ACC112 (cell line): ENCODE measurements at regions not wholly inside any gene's neighbourhood (a gene's known extent, or its start where the extent isn't known, plus 50 kb on each side); places are given as distances from the start of the nearest gene placed in this dataset.

ENCODE experiments used
- H2AFZ ChIP-seq: fragments of 200-600 bp; sonication (generic); one replicate; pipeline ENCODE4 v1.6.0; 2017; ENCODE audit warnings: antibody characterized with exemption, low read length; ENCODE audit not compliant: unreplicated experiment
- H3K27ac ChIP-seq: fragments of 200-600 bp; sonication (generic); 2 replicates; pipeline ENCODE4 v1.5.1; 2014; ENCODE audit warnings: low read depth, mild to moderate bottlenecking, antibody characterized with exemption, low read length, moderate library complexity
- H3K27me3 ChIP-seq: fragments of 200-600 bp; sonication (generic); 2 replicates; pipeline ENCODE4 v1.6.1; 2014; ENCODE audit warnings: mild to moderate bottlenecking, antibody characterized with exemption, low read length, moderate library complexity, mixed read lengths; ENCODE audit not compliant: insufficient read depth
- H3K36me3 ChIP-seq: fragments of 200-600 bp; sonication (generic); 2 replicates; pipeline ENCODE4 v1.6.1; 2016; ENCODE audit warnings: mild to moderate bottlenecking, antibody characterized with exemption, low read length, moderate library complexity, mixed read lengths; ENCODE audit not compliant: insufficient read depth
- H3K4me1 ChIP-seq: fragments of 200-600 bp; sonication (generic); one replicate; pipeline ENCODE4 v1.6.1; 2016; ENCODE audit warnings: low read length, mixed read lengths; ENCODE audit not compliant: insufficient read depth, unreplicated experiment, control insufficient read depth
- H3K4me3 ChIP-seq: fragments of 200-600 bp; sonication (generic); 2 replicates; pipeline ENCODE4 v1.5.1; 2014; ENCODE audit warnings: mild to moderate bottlenecking, low read depth, low read length
- H3K79me2 ChIP-seq: fragments of 200-600 bp; sonication (generic); one replicate; pipeline ENCODE4 v1.6.0; 2016; ENCODE audit warnings: low read length; ENCODE audit not compliant: control insufficient read depth, unreplicated experiment, insufficient read depth

DNA sequence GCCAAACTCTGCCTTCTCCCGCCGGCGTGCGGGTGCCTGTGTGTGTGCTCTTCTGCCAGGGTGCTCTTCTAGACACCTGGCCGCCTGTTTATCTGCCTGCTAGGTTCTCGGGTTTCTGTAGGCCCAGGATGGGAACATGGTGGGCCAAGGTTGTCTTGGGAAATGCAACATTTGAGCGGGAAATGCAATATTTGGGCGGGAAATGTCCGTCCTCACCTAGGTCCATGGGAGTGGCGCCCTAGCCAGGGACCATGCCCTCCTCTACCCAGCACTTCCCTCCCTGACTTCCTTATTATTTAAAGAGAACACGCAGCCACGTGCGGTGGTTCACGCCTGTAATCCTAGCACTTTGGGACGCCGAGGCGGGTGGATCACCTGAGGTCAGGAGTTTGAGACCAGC, 392.6 kb downstream of the FAT4 start:
- H3K4me3 ChIP-seq, result no peak overlapping the region
- H3K4me1 ChIP-seq, result peaks cover 28% of the 10 kb centered on the region
- no peaks in the 10 kb centered on the region for H3K27me3 ChIP-seq
- no peak overlapping the region for H3K27ac ChIP-seq
- no peaks in the 10 kb centered on the region for H3K36me3 ChIP-seq
- H2AFZ ChIP-seq, result no peak overlapping the region
- no peaks in the 10 kb centered on the region for H3K79me2 ChIP-seq

DNA sequence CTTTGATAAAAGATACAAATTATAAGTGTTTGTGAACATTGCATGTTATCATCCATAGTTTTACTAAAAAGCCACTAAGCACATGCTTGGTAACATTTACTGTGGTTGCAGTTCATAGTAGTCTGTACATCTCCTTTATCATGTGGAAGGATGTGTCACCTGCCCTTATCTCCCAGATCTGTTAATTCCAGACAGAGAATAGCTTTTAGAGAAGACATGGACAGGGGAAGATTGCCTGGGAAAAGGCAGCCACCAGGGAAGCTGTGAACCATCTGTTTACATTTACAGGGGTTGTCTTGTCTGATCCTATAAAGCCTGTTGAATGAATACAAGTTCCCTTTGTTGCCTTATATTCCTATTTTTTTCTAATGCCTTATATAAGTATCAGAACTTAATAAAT, 396.0 kb downstream of the FAT4 start:
- Histone ChIP-seq H3K4me3 (no peak overlapping the region), H3K4me1 (peaks cover 5% of the 10 kb centered on the region), H3K27me3 (no peaks in the 10 kb centered on the region), H2AFZ (no peak overlapping the region), H3K79me2 (no peaks in the 10 kb centered on the region), H3K27ac (no peak overlapping the region), H3K36me3 (no peaks in the 10 kb centered on the region)

DNA sequence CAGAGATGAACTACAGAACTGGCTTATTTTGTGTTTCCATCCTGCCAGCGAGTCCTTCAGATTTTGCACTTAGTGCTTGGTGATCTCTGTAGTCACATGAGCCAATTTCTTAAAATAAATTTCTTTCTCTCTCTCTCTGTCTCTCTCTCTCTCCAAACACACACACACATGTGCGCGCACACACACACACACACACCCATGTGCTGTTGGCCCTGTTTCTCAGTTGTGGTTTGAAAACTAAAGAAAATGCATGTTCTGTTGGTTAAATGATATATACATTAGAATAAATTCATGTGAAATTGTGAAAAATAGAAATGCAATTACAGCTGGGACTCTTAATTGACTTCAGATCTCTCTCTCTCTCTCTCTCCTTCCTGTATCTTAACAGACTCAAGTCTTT, 399.3 kb downstream of the FAT4 start:
- peaks cover 3% of the 10 kb centered on the region for H3K4me1 ChIP-seq
- no peak overlapping the region for H3K4me3 ChIP-seq
- no peaks in the 10 kb centered on the region for H3K27me3 ChIP-seq
- no peak overlapping the region for H3K27ac ChIP-seq
- H3K36me3 ChIP-seq, result no peaks in the 10 kb centered on the region
- no peaks in the 10 kb centered on the region for H3K79me2 ChIP-seq
- H2AFZ ChIP-seq, result no peak overlapping the region

DNA sequence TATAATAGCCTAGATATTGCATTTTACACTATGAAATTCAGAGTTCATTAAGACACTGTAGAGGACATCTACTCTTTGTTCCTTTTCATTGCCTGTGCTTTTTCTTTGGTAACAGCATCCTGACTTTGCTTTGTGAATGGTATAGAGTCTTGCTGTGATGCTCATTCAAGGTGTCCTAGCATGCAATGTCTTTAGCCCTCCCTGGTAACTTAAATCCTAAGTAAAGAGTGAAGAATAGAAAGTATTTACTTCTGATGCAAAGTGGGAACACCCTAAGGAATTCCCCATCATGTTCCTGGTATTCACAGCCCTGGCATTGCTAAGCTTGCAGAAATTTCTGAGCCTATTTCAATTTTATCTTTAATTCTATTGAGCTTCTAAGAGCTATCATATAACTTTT, 400.1 kb downstream of the FAT4 start:
- Histone ChIP-seq H2AFZ (no peak overlapping the region), H3K27me3 (no peaks in the 10 kb centered on the region), H3K4me1 (peaks cover 5% of the 10 kb centered on the region), H3K79me2 (no peaks in the 10 kb centered on the region), H3K4me3 (no peak overlapping the region), H3K36me3 (no peaks in the 10 kb centered on the region), H3K27ac (no peak overlapping the region)

DNA sequence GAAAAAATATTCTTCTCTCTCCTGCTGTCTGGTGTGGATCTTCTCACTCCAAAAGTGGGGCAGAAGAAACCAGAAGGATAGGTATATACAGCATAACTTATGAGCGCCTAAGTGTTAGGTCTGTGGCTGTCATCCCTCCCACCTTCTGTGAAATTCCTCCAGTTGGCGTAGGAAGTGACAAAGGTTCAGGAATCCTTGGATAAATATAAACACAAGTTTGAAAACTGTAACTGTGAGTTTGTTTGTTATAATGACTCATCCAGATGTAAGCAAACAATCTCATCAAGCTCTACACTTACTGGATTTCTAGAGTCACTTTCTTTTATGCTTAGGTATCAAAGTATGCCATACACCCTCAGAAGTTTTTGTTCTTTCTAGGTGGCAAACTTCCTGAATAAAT, 405.2 kb downstream of the FAT4 start:
- no peak overlapping the region for H2AFZ ChIP-seq
- no peak overlapping the region for H3K27ac ChIP-seq
- no peaks in the 10 kb centered on the region for H3K36me3 ChIP-seq
- H3K79me2 ChIP-seq, result no peaks in the 10 kb centered on the region
- H3K27me3 ChIP-seq, result no peaks in the 10 kb centered on the region
- H3K4me1 ChIP-seq, result peaks cover 12% of the 10 kb centered on the region
- no peak overlapping the region for H3K4me3 ChIP-seq

DNA sequence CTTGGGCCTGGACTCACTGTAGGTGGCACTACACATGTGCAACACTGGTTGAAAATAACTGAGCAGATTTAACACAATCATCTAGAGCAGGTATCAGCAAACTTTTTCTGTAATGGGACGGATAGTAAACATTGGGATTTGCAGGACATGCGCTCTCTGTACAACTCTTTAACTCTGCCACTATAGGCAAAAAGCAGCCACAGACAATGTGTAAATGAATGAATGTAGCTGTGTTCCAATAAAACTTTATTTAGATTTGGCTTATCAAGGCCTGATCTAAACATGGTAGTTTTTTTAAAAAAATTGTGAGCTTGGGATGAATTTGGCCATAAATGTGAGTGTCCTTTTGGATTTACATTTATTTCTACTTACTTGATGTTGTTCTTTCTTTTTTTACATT, 407.3 kb downstream of the FAT4 start:
- peaks cover 12% of the 10 kb centered on the region for H3K4me1 ChIP-seq
- no peaks in the 10 kb centered on the region for H3K79me2 ChIP-seq
- H3K27ac ChIP-seq, result no peak overlapping the region

DNA sequence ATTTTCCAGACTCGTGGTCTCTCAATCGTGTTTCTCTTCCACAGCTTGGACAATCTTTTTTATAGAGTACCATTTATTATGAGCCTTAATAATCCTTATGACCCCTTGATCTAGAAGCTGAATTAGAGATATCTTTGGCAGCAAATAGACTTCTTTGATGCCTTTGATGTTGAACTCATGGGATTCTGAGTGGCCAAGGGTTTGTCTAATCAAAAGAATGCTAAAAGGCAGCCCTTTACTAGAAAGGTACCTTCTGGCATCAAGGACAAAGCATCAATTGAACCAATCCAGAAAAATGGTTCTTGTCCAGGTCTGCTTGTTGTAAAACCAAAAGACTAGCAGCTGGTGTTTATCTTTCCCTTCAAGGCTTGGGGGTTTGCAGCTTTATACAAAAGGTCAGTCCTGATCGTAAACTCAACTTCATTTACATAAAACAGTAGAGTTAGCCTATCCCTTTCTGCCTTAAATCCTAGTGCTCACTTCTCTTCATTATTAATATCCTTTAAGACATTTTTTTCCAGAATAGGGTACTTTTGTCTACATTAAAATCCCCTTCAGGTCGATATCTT, 411.3 kb downstream of the FAT4 start:
- Histone ChIP-seq H3K27me3 (no peaks in the 10 kb centered on the region), H3K79me2 (no peaks in the 10 kb centered on the region), H2AFZ (no peak overlapping the region), H3K36me3 (no peaks in the 10 kb centered on the region), H3K27ac (no peak overlapping the region), H3K4me1 (peaks cover 27% of the 10 kb centered on the region), H3K4me3 (no peak overlapping the region)

More for the DNA sequence above, 407.3 kb downstream of the FAT4 start:
- Histone ChIP-seq H3K36me3 (no peaks in the 10 kb centered on the region), H2AFZ (no peak overlapping the region), H3K27me3 (no peaks in the 10 kb centered on the region), H3K4me3 (no peak overlapping the region)

DNA sequence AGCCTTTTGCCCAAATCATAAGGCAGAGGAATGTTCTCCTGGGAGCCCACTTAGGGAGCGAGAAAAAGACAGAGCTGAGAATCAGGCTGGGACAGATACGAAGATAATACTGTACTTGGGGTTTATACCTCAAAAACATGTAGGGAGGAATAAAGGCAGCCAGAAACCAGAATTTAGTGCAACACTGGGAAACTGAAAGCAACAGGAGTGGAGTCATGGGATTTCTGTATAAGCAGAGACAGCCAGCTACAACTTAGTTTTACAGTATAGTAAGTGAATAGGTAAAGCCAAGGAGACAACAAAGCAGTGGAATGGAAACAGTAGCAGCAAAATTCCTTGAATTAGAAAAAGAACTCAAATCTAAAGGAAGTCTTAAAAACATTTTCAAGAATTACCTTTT, 413.2 kb downstream of the FAT4 start:
- H3K36me3 ChIP-seq, result no peaks in the 10 kb centered on the region
- no peaks in the 10 kb centered on the region for H3K79me2 ChIP-seq
- H3K4me3 ChIP-seq, result peak overlapping the region; percentile 6; the same call in 1 of the 2 replicates
- peak overlapping the region; percentile 87 for H2AFZ ChIP-seq
- peak overlapping the region; percentile 58 for H3K27ac ChIP-seq
- peaks cover 27% of the 10 kb centered on the region for H3K4me1 ChIP-seq
- H3K27me3 ChIP-seq, result no peaks in the 10 kb centered on the region

DNA sequence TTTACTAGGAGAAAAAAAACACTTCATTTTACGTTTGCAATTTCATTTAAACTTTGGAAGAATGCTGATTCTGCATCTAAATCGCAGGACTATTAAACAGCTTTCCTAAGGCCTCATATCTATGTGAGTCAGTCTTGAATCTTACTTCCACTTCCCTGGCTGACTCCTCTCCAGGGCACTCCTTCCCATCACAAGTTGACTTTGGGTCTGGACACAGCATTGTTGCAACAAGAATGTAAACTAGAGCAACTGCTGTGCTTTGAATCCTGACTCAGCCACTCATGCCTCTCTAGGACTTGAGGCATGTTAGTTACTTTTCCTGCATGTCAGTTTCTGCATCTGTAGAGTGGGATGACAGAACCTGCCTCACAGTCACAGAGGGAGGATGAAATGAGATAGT, 413.8 kb downstream of the FAT4 start:
- no peaks in the 10 kb centered on the region for H3K36me3 ChIP-seq
- H3K79me2 ChIP-seq, result no peaks in the 10 kb centered on the region
- H3K27ac ChIP-seq, result peak overlapping the region; percentile 58
- peaks cover 27% of the 10 kb centered on the region for H3K4me1 ChIP-seq
- no peaks in the 10 kb centered on the region for H3K27me3 ChIP-seq
- H3K4me3 ChIP-seq, result no peak overlapping the region
- no peak overlapping the region for H2AFZ ChIP-seq

DNA sequence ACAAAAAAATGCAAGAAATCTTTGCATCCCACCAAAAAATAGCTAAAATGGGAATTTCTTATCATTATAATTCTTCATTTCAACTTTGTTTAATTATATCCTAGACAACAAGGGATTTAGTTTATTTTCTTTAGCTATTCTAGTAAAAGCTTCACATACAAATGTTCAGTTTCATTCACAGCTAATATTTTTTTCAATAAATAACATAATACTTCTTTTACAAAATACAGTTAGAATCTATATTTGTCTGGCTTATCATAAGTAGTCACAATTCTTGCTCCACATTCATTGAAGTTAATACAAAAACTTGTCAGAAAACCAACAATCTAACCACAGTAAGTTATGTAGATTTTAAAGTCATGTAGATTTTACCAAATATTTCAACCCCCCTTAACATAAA, 414.4 kb downstream of the FAT4 start:
- Histone ChIP-seq H3K27me3 (no peaks in the 10 kb centered on the region), H2AFZ (no peak overlapping the region), H3K36me3 (no peaks in the 10 kb centered on the region), H3K4me1 (peaks cover 27% of the 10 kb centered on the region), H3K79me2 (no peaks in the 10 kb centered on the region), H3K4me3 (no peak overlapping the region), H3K27ac (peak overlapping the region; percentile 58)

DNA sequence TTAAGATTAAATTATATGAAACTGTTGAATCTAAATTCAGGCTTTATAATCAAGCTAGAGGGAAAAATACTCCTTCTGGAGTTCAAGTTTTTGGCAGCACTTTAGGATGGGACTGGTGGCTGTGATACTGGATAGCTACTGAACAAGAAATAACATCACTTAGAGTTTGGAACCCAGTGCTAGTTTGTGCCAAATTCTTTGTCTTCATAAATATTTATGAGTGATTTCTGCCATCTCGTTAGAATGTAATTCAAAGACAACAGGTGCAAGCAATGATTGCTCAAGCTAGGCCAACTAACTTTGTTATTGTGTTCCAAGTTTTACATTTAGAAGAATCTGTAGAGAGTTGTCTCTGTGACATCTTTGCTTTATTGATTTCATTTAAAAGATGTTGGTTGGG, 417.9 kb downstream of the FAT4 start:
- no peak overlapping the region for H3K27ac ChIP-seq
- no peaks in the 10 kb centered on the region for H3K36me3 ChIP-seq
- no peaks in the 10 kb centered on the region for H3K27me3 ChIP-seq
- no peak overlapping the region for H3K4me3 ChIP-seq
- no peaks in the 10 kb centered on the region for H3K79me2 ChIP-seq
- peaks cover 51% of the 10 kb centered on the region for H3K4me1 ChIP-seq
- no peak overlapping the region for H2AFZ ChIP-seq
